ENCODE measurements at regions not wholly inside any gene's neighbourhood (a gene's known extent, or its start where the extent isn't known, plus 50 kb on each side); places are given as distances from the start of the nearest gene placed in this dataset.
"Not testable (repeated sequence)": the region's sequence is repeated elsewhere in the genome, so short reads cannot be mapped to it uniquely, and the experiment has no call there.

DNA sequence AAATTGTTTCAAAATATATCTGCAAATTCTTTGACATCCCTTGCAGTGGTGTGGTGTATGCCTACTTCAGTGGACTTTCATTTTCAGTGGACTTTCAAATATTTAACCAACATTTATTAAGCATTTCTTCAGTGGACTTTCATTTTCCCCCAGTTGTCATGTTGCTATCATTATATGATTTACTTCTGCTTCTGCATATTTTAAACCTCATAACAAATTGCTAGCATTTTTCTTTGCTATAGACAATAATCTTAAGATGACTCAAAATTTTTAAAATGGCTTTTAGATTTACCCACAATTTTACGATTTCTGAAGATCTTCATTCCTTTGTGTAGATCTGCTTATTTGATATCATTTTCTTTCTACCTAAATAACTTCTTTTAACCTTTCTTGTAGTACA is 592.7 kb upstream of the SLC35B3 start:
- Mint-ChIP-seq H3K36me3 (no peaks in the 10 kb centered on the region), H3K9me3 (peaks cover 0 to 6% of the 10 kb centered on the region in 2 donors), H3K27ac (no peak overlapping the region), H3K27me3 (no peaks in the 10 kb centered on the region), H3K4me3 (no peak overlapping the region), H3K4me1 (no peaks in the 10 kb centered on the region)
- DNase-seq (no peak), ATAC-seq (replicated peaks) (no peak)

DNA sequence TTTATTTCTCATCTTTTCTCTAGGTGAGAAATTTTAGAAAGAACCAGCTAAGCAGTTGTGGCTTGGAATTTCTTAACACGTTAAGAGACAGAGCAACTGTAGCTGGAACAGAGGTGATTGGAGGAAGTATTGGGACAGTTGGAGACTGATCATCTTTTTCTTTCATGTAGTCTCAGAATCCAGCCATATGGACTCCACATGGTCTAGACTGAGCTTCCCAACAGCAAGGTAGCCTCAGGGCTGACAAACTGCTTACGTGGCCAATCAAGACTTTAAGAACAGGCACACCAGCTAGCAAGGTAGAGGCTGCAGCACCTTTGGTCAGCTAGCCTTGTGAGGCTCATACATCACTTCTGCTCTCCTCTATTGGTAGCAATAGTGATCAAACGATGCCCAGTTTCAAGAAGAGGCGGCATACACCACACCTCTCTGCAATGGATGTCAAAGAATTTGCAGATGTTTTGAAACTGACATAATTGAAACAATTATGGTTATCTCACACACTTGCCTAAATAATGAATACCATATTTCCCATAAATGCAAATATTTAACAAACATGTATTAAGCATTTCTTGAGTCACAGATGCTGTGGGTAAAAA is 590.5 kb upstream of the SLC35B3 start:
- ATAC-seq (replicated peaks): no peak
- Mint-ChIP-seq H3K9me3 (peaks cover 0 to 6% of the 10 kb centered on the region in 2 donors), H3K4me3 (no peak overlapping the region), H3K36me3 (no peaks in the 10 kb centered on the region), H3K4me1 (no peaks in the 10 kb centered on the region), H3K27me3 (no peaks in the 10 kb centered on the region), H3K27ac (no peak overlapping the region)
- DNase-seq: no peak

DNA sequence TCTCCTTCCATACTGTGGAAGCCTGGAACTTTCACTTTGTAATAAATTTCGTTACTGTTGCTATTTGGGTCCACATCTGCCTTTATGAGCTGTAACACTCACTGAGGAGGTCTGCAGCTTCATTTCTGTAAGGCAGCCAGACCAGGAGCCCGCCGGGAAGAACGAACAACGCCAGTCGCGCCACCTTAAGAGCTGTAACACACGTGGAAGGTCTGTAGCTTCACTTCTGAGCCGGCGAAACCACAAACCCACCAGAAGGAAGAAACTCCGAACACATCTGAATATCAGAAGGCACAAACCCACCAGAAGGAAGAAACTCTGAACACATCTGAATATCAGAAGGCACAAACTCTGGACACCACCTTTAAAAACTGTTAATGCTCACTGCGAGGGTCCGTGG is 589.9 kb upstream of the SLC35B3 start:
- Mint-ChIP-seq H3K27ac (no peak overlapping the region), H3K4me3 (no peak overlapping the region)

DNA sequence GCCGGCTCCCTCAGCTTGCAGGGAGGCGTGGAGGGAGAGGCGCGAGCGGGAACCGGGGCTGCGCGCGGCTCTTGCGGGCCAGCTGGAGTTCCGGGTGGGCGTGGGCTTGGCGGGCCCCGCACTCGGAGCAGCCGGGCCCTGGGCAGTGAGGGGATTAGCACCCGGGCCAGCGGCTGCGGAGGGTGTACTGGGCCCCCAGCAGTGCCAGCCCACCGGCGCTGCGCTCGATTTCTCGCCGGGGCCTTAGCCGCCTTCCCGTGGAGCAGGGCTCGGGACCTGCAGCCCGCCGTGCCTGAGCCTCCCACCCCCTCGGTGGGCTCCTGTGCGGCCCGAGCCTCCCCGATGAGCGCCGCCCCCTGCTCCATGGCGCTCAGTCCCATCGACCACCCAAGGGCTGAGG is 588.9 kb upstream of the SLC35B3 start:
- H3K27ac Mint-ChIP-seq; H3K4me1 Mint-ChIP-seq; H3K36me3 Mint-ChIP-seq; H3K4me3 Mint-ChIP-seq; H3K9me3 Mint-ChIP-seq; DNase-seq; ATAC-seq (replicated peaks); H3K27me3 Mint-ChIP-seq: not testable (repeated sequence)

More for the DNA sequence above, 589.9 kb upstream of the SLC35B3 start:
- H3K9me3 Mint-ChIP-seq: peaks cover 0 to 3% of the 10 kb centered on the region in 2 donors
- no peaks in the 10 kb centered on the region for H3K36me3 Mint-ChIP-seq
- no peaks in the 10 kb centered on the region for H3K27me3 Mint-ChIP-seq
- ATAC-seq (replicated peaks): no peak
- no peaks in the 10 kb centered on the region for H3K4me1 Mint-ChIP-seq
- no peak for DNase-seq

DNA sequence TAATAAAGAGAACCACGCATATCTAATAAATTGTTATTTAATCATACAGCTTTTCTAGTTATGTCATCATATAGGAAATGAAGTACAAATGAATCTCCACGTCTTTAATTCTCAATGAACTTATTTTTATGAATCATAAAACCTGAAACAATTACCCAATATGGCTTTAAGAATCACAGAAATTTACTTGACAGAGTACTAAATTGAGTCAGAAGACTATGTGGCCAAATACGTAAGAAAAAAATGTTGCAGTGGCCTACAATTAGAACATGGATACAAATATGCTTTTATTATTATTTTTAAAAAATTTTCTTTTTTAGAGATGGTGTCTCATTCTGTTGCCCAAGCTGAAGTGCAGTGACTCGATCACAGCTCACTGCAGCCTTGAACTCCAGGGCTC is 584.7 kb upstream of the SLC35B3 start:
- no peaks in the 10 kb centered on the region for H3K27me3 Mint-ChIP-seq
- no peak overlapping the region for H3K4me3 Mint-ChIP-seq
- DNase-seq: no peak
- no peak overlapping the region for H3K27ac Mint-ChIP-seq
- no peaks in the 10 kb centered on the region for H3K4me1 Mint-ChIP-seq
- no peaks in the 10 kb centered on the region for H3K9me3 Mint-ChIP-seq
- H3K36me3 Mint-ChIP-seq: no peaks in the 10 kb centered on the region
- ATAC-seq (replicated peaks): no peak

DNA sequence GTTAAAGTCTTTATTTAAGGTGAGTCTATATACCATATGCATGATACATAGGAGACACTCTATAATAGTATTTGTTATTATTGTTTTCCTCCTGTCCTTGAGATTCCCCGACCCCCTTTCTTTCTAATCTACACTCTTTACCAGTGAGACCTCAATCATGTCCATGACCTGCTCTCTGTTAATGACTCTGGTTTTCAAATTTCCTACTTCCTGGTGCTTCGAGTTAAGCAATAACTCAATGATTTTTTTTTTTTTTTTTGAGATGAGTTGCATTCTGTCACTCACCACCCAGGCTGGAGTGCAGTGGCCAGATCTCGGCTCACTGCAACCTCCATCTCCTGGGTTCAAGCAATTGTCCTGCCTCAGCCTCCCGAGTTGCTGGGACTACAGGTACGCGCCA is 574.6 kb upstream of the SLC35B3 start:
- no peak overlapping the region for H3K4me3 Mint-ChIP-seq
- no peaks in the 10 kb centered on the region for H3K27me3 Mint-ChIP-seq
- peaks cover 4 to 5% of the 10 kb centered on the region in 2 donors for H3K9me3 Mint-ChIP-seq
- no peak for DNase-seq
- no peak for ATAC-seq (replicated peaks)
- no peak overlapping the region for H3K27ac Mint-ChIP-seq
- H3K36me3 Mint-ChIP-seq: no peaks in the 10 kb centered on the region
- no peaks in the 10 kb centered on the region for H3K4me1 Mint-ChIP-seq

DNA sequence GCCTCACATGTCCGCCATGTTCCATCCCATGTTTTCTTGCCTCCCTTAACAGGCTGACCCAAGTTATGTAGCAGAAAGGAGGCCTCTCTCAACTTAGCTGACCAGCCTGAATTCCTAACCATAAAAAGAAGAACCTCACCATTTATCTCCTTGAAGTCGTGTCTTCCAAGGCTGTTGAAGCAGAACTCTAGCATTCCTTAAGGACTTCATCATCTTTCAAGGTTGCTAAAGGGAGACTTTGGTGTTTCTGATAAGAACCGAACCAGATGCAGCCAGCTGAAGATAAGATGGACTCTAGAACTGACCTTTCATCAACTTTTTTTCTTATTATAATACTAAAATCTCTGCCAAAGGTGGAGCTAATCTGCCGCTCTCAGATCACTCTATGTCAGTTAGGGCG is 571.7 kb upstream of the SLC35B3 start:
- Mint-ChIP-seq H3K27ac (no peak overlapping the region), H3K4me3 (no peak overlapping the region), H3K9me3 (peaks cover 4 to 5% of the 10 kb centered on the region in 2 donors), H3K4me1 (no peaks in the 10 kb centered on the region), H3K36me3 (no peaks in the 10 kb centered on the region), H3K27me3 (no peaks in the 10 kb centered on the region)
- DNase-seq: no peak
- ATAC-seq (replicated peaks): no peak

DNA sequence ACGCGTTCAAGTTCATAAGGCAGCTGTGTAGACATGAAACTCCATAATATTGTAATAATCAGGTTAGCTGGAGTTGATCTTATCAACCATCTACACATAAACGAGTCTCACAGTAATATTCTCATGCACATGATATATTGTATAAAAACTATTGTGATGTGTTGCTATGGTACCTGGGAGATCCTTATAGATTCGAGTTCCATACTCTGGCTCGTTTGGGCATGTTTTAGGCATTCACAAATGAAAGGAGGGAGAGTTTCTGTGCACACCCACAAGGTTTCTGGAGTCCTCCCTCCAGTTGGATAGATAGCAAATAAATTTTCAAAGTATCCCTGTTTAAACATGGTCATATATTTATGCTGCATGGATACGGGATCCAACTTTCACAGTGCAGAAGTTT is 567.5 kb upstream of the SLC35B3 start:
- Mint-ChIP-seq H3K9me3 (peaks cover 4% of the 10 kb centered on the region in 2 donors), H3K27me3 (no peaks in the 10 kb centered on the region), H3K4me3 (no peak overlapping the region), H3K4me1 (no peaks in the 10 kb centered on the region), H3K36me3 (no peaks in the 10 kb centered on the region), H3K27ac (no peak overlapping the region)
- ATAC-seq (replicated peaks) (no peak), DNase-seq (no peak)

DNA sequence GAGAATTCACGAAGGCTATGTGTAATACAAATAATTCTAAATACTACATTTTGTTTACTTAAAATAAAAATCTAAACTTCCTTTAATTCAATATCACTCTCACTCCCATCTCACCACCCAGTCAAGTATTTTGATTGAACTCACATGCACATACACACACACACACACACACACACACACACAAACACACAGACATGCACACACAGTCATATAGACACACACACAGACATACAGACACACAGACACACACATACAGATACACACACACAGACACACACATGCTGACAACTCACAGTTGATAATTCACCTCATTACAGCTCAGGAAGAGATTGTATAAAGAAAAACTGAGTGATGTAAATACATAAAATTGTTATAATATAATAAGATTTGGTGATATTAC is 559.8 kb upstream of the SLC35B3 start:
- Mint-ChIP-seq H3K4me3 (no peak overlapping the region), H3K27me3 (no peaks in the 10 kb centered on the region), H3K4me1 (no peaks in the 10 kb centered on the region), H3K36me3 (no peaks in the 10 kb centered on the region), H3K9me3 (peaks cover 2 to 3% of the 10 kb centered on the region in 2 donors), H3K27ac (no peak overlapping the region)
- ATAC-seq (replicated peaks) (no peak), DNase-seq (no peak)

DNA sequence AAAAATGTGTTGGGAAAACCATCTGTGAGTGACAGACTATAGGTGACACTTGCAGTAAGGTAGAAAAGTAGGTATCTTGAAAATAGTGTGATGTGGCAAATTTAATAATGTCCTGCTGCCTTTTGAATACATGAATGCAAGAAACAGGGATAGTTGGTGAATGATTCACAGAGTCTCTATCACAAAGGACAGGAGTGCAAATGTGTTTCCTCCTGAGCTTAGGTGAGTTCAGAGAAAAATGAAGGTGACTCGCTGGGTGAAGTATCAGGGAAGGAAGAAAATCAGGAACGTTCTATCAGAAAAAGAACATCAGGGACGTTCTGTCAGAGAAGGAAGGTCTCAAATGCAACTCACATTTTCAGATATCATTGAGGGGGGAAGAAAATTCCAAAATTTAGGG is 557.8 kb upstream of the SLC35B3 start:
- H3K27ac Mint-ChIP-seq: no peak overlapping the region
- H3K4me1 Mint-ChIP-seq: no peaks in the 10 kb centered on the region
- peaks cover 0 to under 1% of the 10 kb centered on the region in 2 donors for H3K27me3 Mint-ChIP-seq
- DNase-seq (no peak), ATAC-seq (replicated peaks) (no peak)
- no peak overlapping the region for H3K4me3 Mint-ChIP-seq
- H3K36me3 Mint-ChIP-seq: no peaks in the 10 kb centered on the region
- peaks cover 2 to 3% of the 10 kb centered on the region in 2 donors for H3K9me3 Mint-ChIP-seq

DNA sequence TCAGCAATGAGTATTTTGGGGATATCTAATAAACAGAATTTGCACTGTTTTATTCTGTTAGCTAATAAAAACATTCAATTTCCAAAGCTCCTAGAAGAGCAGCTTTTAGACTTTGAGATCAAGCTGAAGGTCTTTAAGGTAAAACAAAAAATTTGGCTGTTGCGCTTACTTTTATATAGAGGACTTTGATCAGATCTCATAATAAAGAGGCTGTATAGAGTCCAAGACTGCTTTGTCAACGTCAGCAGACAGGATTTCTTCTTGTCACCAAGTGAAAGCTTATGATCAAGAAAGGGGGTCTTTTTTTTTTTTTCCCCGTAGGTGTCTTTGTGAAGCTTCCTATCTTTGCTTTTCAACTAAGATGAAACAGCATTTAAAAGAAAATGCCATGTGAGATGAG is 556.5 kb upstream of the SLC35B3 start:
- Mint-ChIP-seq H3K36me3 (no peaks in the 10 kb centered on the region), H3K4me3 (no peak overlapping the region), H3K9me3 (peaks cover 2 to 3% of the 10 kb centered on the region in 2 donors), H3K27ac (no peak overlapping the region), H3K27me3 (peaks cover 7 to 9% of the 10 kb centered on the region in 2 donors), H3K4me1 (no peaks in the 10 kb centered on the region)
- ATAC-seq (replicated peaks) (no peak), DNase-seq (no peak)

DNA sequence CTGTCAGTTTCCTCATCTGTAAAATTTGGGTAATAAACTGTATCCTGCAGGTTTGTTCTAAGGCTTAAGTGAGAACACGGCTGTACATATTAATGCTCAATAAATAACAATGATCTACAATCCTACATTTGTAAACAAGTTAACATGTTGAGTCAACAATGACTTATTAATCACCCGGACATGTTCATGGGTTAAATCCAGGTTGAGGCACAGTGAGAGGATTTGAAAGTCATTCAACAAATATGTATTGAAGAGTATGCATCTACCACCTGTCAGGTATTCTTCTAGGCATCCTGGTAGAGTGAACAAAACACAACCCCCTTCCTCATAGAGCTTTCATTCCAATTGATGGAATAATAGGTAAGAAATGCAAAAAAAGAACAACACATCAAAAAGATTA is 554.7 kb upstream of the SLC35B3 start:
- H3K36me3 Mint-ChIP-seq: no peaks in the 10 kb centered on the region
- no peak for ATAC-seq (replicated peaks)
- peaks cover 0 to under 1% of the 10 kb centered on the region in 2 donors for H3K9me3 Mint-ChIP-seq
- no peaks in the 10 kb centered on the region for H3K4me1 Mint-ChIP-seq
- H3K27ac Mint-ChIP-seq: no peak overlapping the region
- DNase-seq: no peak
- peaks cover 17 to 21% of the 10 kb centered on the region in 2 donors for H3K27me3 Mint-ChIP-seq
- no peak overlapping the region for H3K4me3 Mint-ChIP-seq

DNA sequence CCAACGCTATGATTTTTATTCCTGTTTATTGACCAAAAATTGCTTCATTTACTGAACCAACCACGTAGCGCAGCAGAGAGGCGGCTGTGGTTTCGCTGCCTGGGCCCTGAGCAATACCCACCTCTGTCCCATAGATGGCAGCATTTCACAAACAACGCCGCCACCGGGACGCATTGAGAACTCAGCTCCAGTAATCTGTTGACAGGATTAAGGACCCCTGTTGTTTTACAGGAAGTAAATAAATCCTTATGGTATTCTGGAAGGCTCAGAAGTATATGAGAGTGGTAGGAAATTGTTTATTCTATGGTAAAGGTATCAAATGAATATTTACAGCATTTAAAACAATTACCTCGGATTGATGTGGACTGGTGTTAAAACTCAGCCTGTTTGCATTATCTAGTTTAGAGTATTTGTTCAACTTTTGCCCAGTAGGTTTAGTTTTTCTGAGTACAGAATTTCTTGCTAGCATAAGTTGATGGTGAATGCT is 547.9 kb upstream of the SLC35B3 start:
- no peak overlapping the region for H3K4me3 Mint-ChIP-seq
- H3K9me3 Mint-ChIP-seq: peaks cover 4% of the 10 kb centered on the region in 2 donors
- peaks cover 0 to 1% of the 10 kb centered on the region in 2 donors for H3K4me1 Mint-ChIP-seq
- peaks cover 36 to 45% of the 10 kb centered on the region in 2 donors for H3K27me3 Mint-ChIP-seq
- H3K36me3 Mint-ChIP-seq: no peaks in the 10 kb centered on the region
- H3K27ac Mint-ChIP-seq: no peak overlapping the region
- peak; percentile 78 to 81 for ATAC-seq (replicated peaks)
- peak; percentile 24 for DNase-seq

DNA sequence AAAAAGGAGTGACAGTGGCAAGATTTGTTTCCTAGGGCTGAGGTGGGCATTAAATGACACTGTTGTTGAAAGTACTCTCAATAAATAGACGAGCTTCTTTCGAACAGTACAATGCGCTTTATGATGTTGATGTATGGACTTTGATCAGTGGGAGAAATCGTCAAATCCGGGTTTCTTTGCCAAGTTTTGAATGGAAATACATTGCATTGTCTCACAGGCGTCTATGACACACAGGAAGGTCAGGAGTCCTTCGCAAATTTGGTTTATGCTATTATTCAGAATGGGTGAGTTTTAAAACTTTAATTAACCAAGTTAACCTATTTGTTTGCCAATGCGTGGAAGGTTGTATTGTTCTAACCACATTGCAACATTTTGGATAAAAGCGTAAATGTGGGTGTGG is 547.3 kb upstream of the SLC35B3 start:
- H3K36me3 Mint-ChIP-seq: no peaks in the 10 kb centered on the region
- peaks cover 34 to 41% of the 10 kb centered on the region in 2 donors for H3K27me3 Mint-ChIP-seq
- peaks cover 0 to 1% of the 10 kb centered on the region in 2 donors for H3K4me1 Mint-ChIP-seq
- H3K9me3 Mint-ChIP-seq: peaks cover 5% of the 10 kb centered on the region in 2 donors
- no peak for DNase-seq
- H3K27ac Mint-ChIP-seq: no peak overlapping the region
- no peak for ATAC-seq (replicated peaks)
- no peak overlapping the region for H3K4me3 Mint-ChIP-seq

DNA sequence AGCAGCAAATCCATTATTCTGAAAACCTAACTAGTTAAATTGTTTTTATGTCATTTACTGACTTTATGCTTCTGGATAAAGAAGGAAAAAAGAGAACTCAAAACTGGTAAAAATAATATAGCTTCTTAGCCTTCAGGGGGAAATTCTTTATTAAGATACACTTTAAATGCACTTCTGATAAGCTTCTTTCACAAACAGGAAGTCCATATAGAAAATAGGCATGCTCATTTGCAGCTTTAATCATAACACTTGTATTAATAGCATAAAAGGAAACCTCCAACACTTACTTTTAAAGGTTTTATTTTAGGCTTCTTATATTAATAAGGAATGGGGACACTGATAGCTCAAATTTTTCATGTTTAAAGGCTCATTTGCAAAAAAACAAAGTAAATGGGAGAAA is 538.0 kb upstream of the SLC35B3 start:
- ATAC-seq (replicated peaks): no peak
- DNase-seq: no peak
- Mint-ChIP-seq H3K36me3 (no peaks in the 10 kb centered on the region), H3K4me3 (no peak overlapping the region), H3K9me3 (peaks cover 12 to 13% of the 10 kb centered on the region in 2 donors), H3K27me3 (peaks cover 0 to 4% of the 10 kb centered on the region in 2 donors), H3K27ac (no peak overlapping the region), H3K4me1 (no peaks in the 10 kb centered on the region)

Data from stimulated activated naive B cell treated with anti-CD40 and anti-IgM and Interleukin-4, amounts not matched to agents 10 μg/mL and 1 μg/mL and 100 μg/mL, for 72 hours (primary cell).